SK-N-MC (cell line): ENCODE measurements at regions not wholly inside any gene's neighbourhood (a gene's known extent, or its start where the extent isn't known, plus 50 kb on each side); places are given as distances from the start of the nearest gene placed in this dataset.

Source experiments
- EZH2 ChIP-seq: fragments of 200-600 bp; sonication (generic); IDR thresholded peaks from one replicate; pipeline ENCODE4 v1.6.1; 2017; ENCODE audit warnings: antibody characterized with exemption
- FOXP2 ChIP-seq: optimal IDR thresholded peaks from 2 replicates; pipeline ENCODE3; 2011; ENCODE audit warnings: mild to moderate bottlenecking, moderate library complexity; ENCODE audit not compliant: insufficient read depth; ENCODE audit errors: extremely low read length, control extremely low read depth
- POLR2AphosphoS5 ChIP-seq: IDR thresholded peaks from 2 replicates; pipeline ENCODE4 v1.6.1; 2012; ENCODE audit warnings: mild to moderate bottlenecking, low read depth, low read length, borderline replicate concordance

DNA sequence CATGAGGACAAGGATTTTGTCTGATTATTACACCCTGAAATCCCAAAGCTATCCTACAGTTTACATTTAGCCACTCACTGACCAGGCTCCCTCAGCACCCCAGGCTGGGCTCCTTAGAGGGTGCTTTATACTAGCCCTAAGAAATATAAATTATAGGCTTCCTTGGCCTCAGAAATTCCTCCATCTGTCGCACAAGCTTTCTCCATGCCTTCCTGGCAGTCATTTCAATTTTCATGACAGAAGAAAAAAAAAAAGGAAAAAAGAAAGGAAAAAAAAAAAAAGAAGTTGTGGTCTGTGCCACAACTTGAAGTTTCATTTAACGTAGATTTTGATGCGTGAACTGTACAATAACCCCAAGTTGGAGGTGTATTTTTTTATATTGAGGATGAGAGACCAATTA lies 719.5 kb downstream of the BCL11A start:
- no peak for TF ChIP-seq POLR2AphosphoS5
- no peak for TF ChIP-seq EZH2
- TF ChIP-seq FOXP2, result no peak
